Breast epithelium (tissue), 4 donors: ENCODE measurements at regions not wholly inside any gene's neighbourhood (a gene's known extent, or its start where the extent isn't known, plus 50 kb on each side); places are given as distances from the start of the nearest gene placed in this dataset.

Source experiments
- DNase-seq, 2 donors: peaks; one replicate each; pipeline ENCODE4 v3.0.0-alpha.2; 2019; ENCODE audit warnings: low spot score in 2 of 2
- H3K27ac ChIP-seq, 2 donors: fragments of 200-600 bp; sonication (generic) in 1 of 2; one replicate each; pipeline ENCODE4 v1.5.1; 2016 to 2019; ENCODE audit warnings: mild to moderate bottlenecking in 1 of 2
- H3K27me3 ChIP-seq, 2 donors: fragments of 200-600 bp; sonication (generic) in 1 of 2; one replicate each; pipeline versions ENCODE4 v1.5.1 to v1.6.0; 2017 to 2019; ENCODE audit warnings: control low read depth in 1 of 2, mild to moderate bottlenecking in 1 of 2
- H3K36me3 ChIP-seq: fragments of 200-600 bp; one replicate; pipeline ENCODE4 v1.5.1; 2019
- H3K4me1 ChIP-seq, 2 donors: fragments of 200-600 bp; sonication (generic); one replicate each; pipeline ENCODE4 v1.5.1; 2016 to 2019; ENCODE audit warnings: control low read depth in 1 of 2
- H3K4me3 ChIP-seq, 3 donors: fragments of 200-600 bp; sonication (generic); 1 replicate in 2 of 3; 2 replicates in 1 of 3; pipeline ENCODE4 v1.5.1; 2016 to 2019; ENCODE audit warnings: mild to moderate bottlenecking in 3 of 3, moderate library complexity in 2 of 3
- H3K9me3 ChIP-seq, 2 donors: fragments of 200-600 bp; sonication (generic) in 1 of 2; one replicate each; pipeline ENCODE4 v1.5.1; 2016 to 2019; ENCODE audit warnings: control low read depth in 1 of 2
- CTCF ChIP-seq, 3 donors: fragments of 450-650 bp; IDR thresholded peaks; one replicate each; pipeline ENCODE4 v1.5.1; 2016 to 2017; ENCODE audit warnings: antibody characterized with exemption in 3 of 3, mild to moderate bottlenecking in 3 of 3, moderate library complexity in 3 of 3
- POLR2A ChIP-seq: fragments of 450-650 bp; IDR thresholded peaks from one replicate; pipeline ENCODE4 v1.6.1; 2016; ENCODE audit warnings: antibody characterized with exemption, mild to moderate bottlenecking, moderate library complexity
- POLR2AphosphoS5 ChIP-seq, 3 donors: sonication (generic); formaldehyde crosslinking; IDR thresholded peaks; one replicate each; pipeline ENCODE4 v1.6.1; 2017; ENCODE audit warnings: antibody characterized with exemption in 3 of 3
- intact Hi-C: fragments of 100-400 bp; cut with DNase I; formaldehyde crosslinking; loops from one replicate; pipeline ENCODE4 v1.15.1; 2023; ENCODE audit warnings: low total_unique reads

DNA sequence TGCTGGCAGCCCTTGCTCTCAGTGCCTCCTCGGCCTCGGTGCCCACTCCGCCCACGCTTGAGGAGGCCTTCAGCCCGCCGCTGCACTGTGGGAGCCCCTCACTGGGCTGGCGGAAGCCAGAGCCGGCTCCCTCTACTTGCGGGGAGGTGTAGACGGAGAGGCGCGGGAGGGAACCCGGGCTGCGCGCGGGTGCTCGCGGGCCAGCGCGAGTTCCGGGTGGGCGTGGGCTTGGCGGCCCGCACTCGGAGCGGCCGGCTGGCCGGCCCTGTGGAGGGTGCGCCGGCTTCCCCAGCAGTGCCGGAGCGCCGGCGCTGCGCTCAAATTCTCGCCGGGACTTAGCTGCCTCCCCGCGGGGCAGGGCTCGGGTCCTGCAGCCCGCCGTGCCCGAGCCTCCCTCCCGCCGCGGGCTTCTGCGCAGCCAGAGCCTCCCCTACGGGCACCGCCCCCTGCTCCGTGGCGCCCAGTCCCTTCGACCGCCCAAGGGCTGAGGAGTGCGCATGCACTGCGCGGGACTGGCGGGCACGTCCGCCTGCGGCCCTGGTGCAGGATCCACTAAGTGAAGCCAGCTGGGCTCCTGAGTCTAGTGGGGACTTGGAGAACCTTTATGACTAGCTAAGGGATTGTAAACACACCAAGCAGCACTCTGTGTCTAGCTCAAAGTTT lies 231.5 kb downstream of the EFHB start:
- TF ChIP-seq POLR2AphosphoS5 (IDR thresholded peaks at IDR 0.05), result no peak
- no peak for TF ChIP-seq CTCF (IDR thresholded peaks at IDR 0.05)
- no peak for TF ChIP-seq POLR2A
- intact Hi-C loops, result no loop called here
- Histone ChIP-seq H3K9me3 (peaks cover 0 to 5% of the 10 kb centered on the region in 2 donors), H3K4me3 (no peak overlapping the region), H3K36me3 (no peaks in the 10 kb centered on the region), H3K4me1 (no peaks in the 10 kb centered on the region), H3K27ac (no peak overlapping the region), H3K27me3 (no peaks in the 10 kb centered on the region)
- no peak for DNase-seq

DNA sequence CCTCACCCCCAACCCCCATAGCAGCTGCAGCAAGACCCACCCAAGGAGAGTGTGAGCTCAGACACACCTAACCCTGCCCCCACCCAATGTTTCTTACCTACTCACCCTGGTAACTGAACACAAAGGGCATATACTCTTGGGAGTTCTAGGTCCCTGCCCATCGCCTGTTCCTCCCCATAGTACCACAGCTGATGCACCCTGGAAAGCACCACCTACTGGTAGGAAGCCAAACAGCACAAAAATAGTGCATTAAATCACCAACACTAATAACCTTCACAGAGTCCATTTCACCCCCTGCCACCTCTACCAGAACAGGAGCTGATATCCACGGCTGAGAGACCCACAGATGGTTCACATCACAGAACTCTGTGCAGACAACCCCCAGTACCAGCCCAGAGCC lies 245.2 kb downstream of the EFHB start:
- H3K4me1 ChIP-seq, result no peaks in the 10 kb centered on the region
- DNase-seq, result no peak
- intact Hi-C loops, result no loop called here
- no peak overlapping the region for H3K4me3 ChIP-seq
- no peaks in the 10 kb centered on the region for H3K27me3 ChIP-seq
- H3K27ac ChIP-seq, result no peak overlapping the region
- H3K36me3 ChIP-seq, result no peaks in the 10 kb centered on the region
- peaks cover 8 to 17% of the 10 kb centered on the region in 2 donors for H3K9me3 ChIP-seq
- no peak for TF ChIP-seq POLR2A
- TF ChIP-seq POLR2AphosphoS5 (IDR thresholded peaks at IDR 0.05), result no peak
- TF ChIP-seq CTCF (IDR thresholded peaks at IDR 0.05), result no peak

DNA sequence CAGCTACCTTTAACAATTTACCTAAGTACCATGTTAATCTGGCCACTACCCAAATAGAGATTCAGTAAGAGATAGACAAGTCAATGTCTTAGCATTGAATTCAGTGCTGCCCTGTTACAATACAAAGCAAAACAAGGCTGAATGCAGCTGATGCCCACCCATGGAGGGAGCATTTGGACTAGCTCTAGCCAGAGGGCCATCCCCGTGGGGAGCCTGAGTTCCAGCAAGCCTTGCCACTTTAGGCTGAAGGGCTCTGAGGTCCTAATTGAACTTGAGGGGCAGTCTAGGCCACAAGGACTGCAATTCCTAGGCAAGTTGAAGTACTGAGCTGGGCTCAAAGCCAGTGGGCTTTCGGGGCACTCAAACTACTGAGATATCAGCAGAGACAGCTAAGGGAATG lies 265.9 kb downstream of the EFHB start:
- no peak for TF ChIP-seq CTCF (IDR thresholded peaks at IDR 0.05)
- no peak for TF ChIP-seq POLR2A
- no peak for TF ChIP-seq POLR2AphosphoS5 (IDR thresholded peaks at IDR 0.05)
- intact Hi-C loops, result no loop called here
- Histone ChIP-seq H3K4me1 (no peaks in the 10 kb centered on the region), H3K9me3 (no peaks in the 10 kb centered on the region), H3K36me3 (no peaks in the 10 kb centered on the region), H3K4me3 (no peak overlapping the region), H3K27me3 (no peaks in the 10 kb centered on the region), H3K27ac (no peak overlapping the region)
- no peak for DNase-seq

GRCh38 chr3:19662486-19662885 lies 271.5 kb downstream of the EFHB start:
- Histone ChIP-seq H3K4me1 (no peaks in the 10 kb centered on the region), H3K36me3 (no peaks in the 10 kb centered on the region), H3K9me3 (no peaks in the 10 kb centered on the region), H3K4me3 (no peak overlapping the region), H3K27ac (no peak overlapping the region), H3K27me3 (no peaks in the 10 kb centered on the region)
- no peak for TF ChIP-seq CTCF (IDR thresholded peaks at IDR 0.05)
- no peak for TF ChIP-seq POLR2AphosphoS5 (IDR thresholded peaks at IDR 0.05)
- TF ChIP-seq POLR2A, result no peak
- intact Hi-C loops, result no loop called here
- no peak for DNase-seq

DNA sequence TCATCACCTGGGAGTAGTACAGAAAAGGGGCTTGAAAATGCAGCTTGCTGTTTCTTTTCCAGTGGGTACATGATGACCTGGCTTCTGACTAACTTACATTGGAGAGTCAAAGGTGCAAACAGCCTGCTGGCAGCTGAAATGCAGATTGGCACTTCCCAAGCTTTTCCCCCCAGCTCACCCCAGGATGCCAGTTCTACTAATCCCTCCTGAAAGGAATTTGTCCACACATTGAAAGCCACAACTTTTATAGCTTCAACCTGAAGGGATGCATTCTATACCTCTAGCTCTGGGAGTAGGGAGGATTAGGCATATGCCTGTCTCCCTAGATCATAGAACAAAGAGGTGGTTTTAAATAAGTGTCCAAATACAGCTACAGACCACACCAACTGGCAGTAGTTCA lies 281.7 kb downstream of the EFHB start:
- intact Hi-C loops, result no loop called here
- peaks cover 13 to 25% of the 10 kb centered on the region in 2 donors for H3K9me3 ChIP-seq
- H3K27me3 ChIP-seq, result no peaks in the 10 kb centered on the region
- no peaks in the 10 kb centered on the region for H3K4me1 ChIP-seq
- TF ChIP-seq POLR2AphosphoS5 (IDR thresholded peaks at IDR 0.05), result no peak
- no peak for TF ChIP-seq CTCF (IDR thresholded peaks at IDR 0.05)
- TF ChIP-seq POLR2A, result no peak
- H3K27ac ChIP-seq, result no peak overlapping the region
- no peak overlapping the region for H3K4me3 ChIP-seq
- no peak for DNase-seq
- H3K36me3 ChIP-seq, result no peaks in the 10 kb centered on the region
